ENCODE measurements at regions not wholly inside any gene's neighbourhood (a gene's known extent, or its start where the extent isn't known, plus 50 kb on each side); places are given as distances from the start of the nearest gene placed in this dataset.
A peak's percentile ranks its signal among the peaks of the same experiment; 100 is the strongest.

- TF ChIP-seq USF2 (IDR thresholded peaks at IDR 0.05; ENCODE audit: borderline replicate concordance, low read depth, low read length), result no peak
- no peak for TF ChIP-seq RCOR1 (IDR thresholded peaks at IDR 0.05; ENCODE audit: low read length)
Observed at GRCh38 chr14:101628975-101629374, 67.7 kb downstream of the DIO3 start (continued).

GRCh38 chr14:101630056-101630965 lies 69.0 kb downstream of the DIO3 start:
- Histone ChIP-seq H3K4me2 (no peak overlapping the region), H3K27ac (ENCODE audit: low read depth in 2 of 2, low read length in 1 of 2) (peak overlapping the region in 1 of 2 experiments; percentile 96; a peak in 2 of 4 replicates), H3K9me2 (no peaks in the 10 kb centered on the region), H3K9me3 (no peaks in the 10 kb centered on the region), H4K20me1 (ENCODE audit: insufficient read depth) (no peaks in the 10 kb centered on the region), H3K9ac (no peak overlapping the region), H3K36me3 (replicated peaks in 1 of 2; ENCODE audit: control insufficient read depth in 1 of 2, insufficient read depth in 2 of 2, low read length in 1 of 2) (no peaks in the 10 kb centered on the region), H3F3A (replicated peaks; ENCODE audit: insufficient read depth) (no peaks in the 10 kb centered on the region), H3K27me3 (ENCODE audit: insufficient read depth) (no peaks in the 10 kb centered on the region; the same call in 1 of the 2 replicates), H3K4me3 (ENCODE audit: low read depth in 2 of 2, low read length in 1 of 2) (no peak overlapping the region), H3K4me1 (ENCODE audit: control insufficient read depth in 1 of 2, insufficient read depth in 2 of 2, low read depth in 1 of 2, low read length in 1 of 2) (peaks cover 0 to 30% of the 10 kb centered on the region in 2 experiments; a peak in 2 of 4 replicates), H3K79me2 (ENCODE audit: insufficient read depth) (no peaks in the 10 kb centered on the region), H2AFZ (ENCODE audit: low read depth) (no peak overlapping the region)
- ChIA-PET CTCF (interaction anchor here (1.1 to 4.8 kb wide), 9 partner anchors 10 to 1246 kb away, joined by 3 to 42 read pairs (median 4); no protein-coding TSS in a partner anchor), POLR2A (interaction anchor here (0.8 to 1.3 kb wide), 2 partner anchors 847 to 1128 kb away, joined by 3 read pairs; no protein-coding TSS in a partner anchor)
- 78% methylated on average over 18 of the region's 22 CpGs for WGBS (ENCODE audit: low lambda C conversion rate)
- no peak for TF ChIP-seq TAF1 (IDR thresholded peaks at IDR 0.05; ENCODE audit: borderline replicate concordance, low read depth, low read length)
- peak; percentile 89 for TF ChIP-seq GATA2 (CRISPR knock-in tag; IDR thresholded peaks at IDR 0.05)
- TF ChIP-seq MXI1 (IDR thresholded peaks at IDR 0.05; ENCODE audit: low read depth, low read length), result no peak; the same call in 1 of the 2 replicates
- TF ChIP-seq RXRA (IDR thresholded peaks at IDR 0.05; ENCODE audit: borderline replicate concordance, low read depth), result no peak
- no peak for TF ChIP-seq FOXM1 (IDR thresholded peaks at IDR 0.05; ENCODE audit: low read depth)
- TF ChIP-seq PBX3 (IDR thresholded peaks at IDR 0.05), result no peak
- TF ChIP-seq YY1 (IDR thresholded peaks at IDR 0.05; ENCODE audit: low read depth), result no peak
- TF ChIP-seq, protein P1, sequence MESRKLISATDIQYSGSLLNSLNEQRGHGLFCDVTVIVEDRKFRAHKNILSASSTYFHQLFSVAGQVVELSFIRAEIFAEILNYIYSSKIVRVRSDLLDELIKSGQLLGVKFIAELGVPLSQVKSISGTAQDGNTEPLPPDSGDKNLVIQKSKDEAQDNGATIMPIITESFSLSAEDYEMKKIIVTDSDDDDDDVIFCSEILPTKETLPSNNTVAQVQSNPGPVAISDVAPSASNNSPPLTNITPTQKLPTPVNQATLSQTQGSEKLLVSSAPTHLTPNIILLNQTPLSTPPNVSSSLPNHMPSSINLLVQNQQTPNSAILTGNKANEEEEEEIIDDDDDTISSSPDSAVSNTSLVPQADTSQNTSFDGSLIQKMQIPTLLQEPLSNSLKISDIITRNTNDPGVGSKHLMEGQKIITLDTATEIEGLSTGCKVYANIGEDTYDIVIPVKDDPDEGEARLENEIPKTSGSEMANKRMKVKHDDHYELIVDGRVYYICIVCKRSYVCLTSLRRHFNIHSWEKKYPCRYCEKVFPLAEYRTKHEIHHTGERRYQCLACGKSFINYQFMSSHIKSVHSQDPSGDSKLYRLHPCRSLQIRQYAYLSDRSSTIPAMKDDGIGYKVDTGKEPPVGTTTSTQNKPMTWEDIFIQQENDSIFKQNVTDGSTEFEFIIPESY (IDR thresholded peaks at IDR 0.05; ENCODE audit: borderline replicate concordance, low read depth), result no peak
- TF ChIP-seq CHD2 (IDR thresholded peaks at IDR 0.05; ENCODE audit: low read length, partially characterized antibody), result no peak
- no peak for TF ChIP-seq SMC3 (IDR thresholded peaks at IDR 0.05; ENCODE audit: low read depth, low read length)
- no peak for TF ChIP-seq NFIC (IDR thresholded peaks at IDR 0.05; ENCODE audit: borderline replicate concordance)
- TF ChIP-seq, protein P2, sequence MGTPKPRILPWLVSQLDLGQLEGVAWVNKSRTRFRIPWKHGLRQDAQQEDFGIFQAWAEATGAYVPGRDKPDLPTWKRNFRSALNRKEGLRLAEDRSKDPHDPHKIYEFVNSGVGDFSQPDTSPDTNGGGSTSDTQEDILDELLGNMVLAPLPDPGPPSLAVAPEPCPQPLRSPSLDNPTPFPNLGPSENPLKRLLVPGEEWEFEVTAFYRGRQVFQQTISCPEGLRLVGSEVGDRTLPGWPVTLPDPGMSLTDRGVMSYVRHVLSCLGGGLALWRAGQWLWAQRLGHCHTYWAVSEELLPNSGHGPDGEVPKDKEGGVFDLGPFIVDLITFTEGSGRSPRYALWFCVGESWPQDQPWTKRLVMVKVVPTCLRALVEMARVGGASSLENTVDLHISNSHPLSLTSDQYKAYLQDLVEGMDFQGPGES (IDR thresholded peaks at IDR 0.05; ENCODE audit: low read depth, low read length), result no peak
- no peak for TF ChIP-seq JUND (IDR thresholded peaks at IDR 0.05)
- TF ChIP-seq, protein P3, sequence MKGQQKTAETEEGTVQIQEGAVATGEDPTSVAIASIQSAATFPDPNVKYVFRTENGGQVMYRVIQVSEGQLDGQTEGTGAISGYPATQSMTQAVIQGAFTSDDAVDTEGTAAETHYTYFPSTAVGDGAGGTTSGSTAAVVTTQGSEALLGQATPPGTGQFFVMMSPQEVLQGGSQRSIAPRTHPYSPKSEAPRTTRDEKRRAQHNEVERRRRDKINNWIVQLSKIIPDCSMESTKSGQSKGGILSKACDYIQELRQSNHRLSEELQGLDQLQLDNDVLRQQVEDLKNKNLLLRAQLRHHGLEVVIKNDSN (IDR thresholded peaks at IDR 0.05; ENCODE audit: borderline replicate concordance, low read depth), result no peak
- TF ChIP-seq EP300 (IDR thresholded peaks at IDR 0.05; ENCODE audit: borderline replicate concordance in 1 of 2, low read depth in 1 of 2, low read length in 1 of 2), result peak in 1 of 2 experiments; percentile 60; a peak in 1 of 4 replicates
- no peak for TF ChIP-seq TCF12 (IDR thresholded peaks at IDR 0.05)
- peak; percentile 75 for TF ChIP-seq FOXJ3 (CRISPR knock-in tag; IDR thresholded peaks at IDR 0.05)
- TF ChIP-seq RCOR1 (IDR thresholded peaks at IDR 0.05; ENCODE audit: low read length), result no peak
- no peak for TF ChIP-seq MAX (IDR thresholded peaks at IDR 0.05; ENCODE audit: low read depth)
- TF ChIP-seq EZH2phosphoT487 (IDR thresholded peaks at IDR 0.05; ENCODE audit: borderline replicate concordance, low read depth), result no peak
- peak; percentile 30; the same call in 1 of the 2 replicates for TF ChIP-seq RAD21 (IDR thresholded peaks at IDR 0.05; ENCODE audit: low read length)
- 0 out of 2 replicates have a peak, but pooled peaks have one; percentile 28 for TF ChIP-seq RFX5 (IDR thresholded peaks at IDR 0.05; ENCODE audit: low read length)
- no peak for TF ChIP-seq ELF1 (IDR thresholded peaks at IDR 0.05)
- TF ChIP-seq TEAD4 (IDR thresholded peaks at IDR 0.05; ENCODE audit: borderline replicate concordance, insufficient read depth), result no peak
- peak; percentile 84 for DNase-seq

All from SK-N-SH (cell line).